SK-N-SH treated with all-trans-retinoic acid at 6 μM for 48 hours (cell line): ENCODE measurements at regions not wholly inside any gene's neighbourhood (a gene's known extent, or its start where the extent isn't known, plus 50 kb on each side); places are given as distances from the start of the nearest gene placed in this dataset.

Experiments used
- ATAC-seq: fragments of 200-7000 bp; cut with Tn5 transposase; 3 replicates; pipeline ENCODE4 v1.9.1; 2020; ENCODE audit warnings: mild to moderate bottlenecking, moderate library complexity
- ARNTL ChIP-seq: fragments of 450-650 bp; formaldehyde crosslinking; IDR thresholded peaks from 2 replicates; pipeline ENCODE4 v1.5.0; 2020; ENCODE audit warnings: low read depth, mild to moderate bottlenecking, moderate library complexity, borderline replicate concordance
- BACH2 ChIP-seq: fragments of 250-450 bp; sonication (Bioruptor Pico); IDR thresholded peaks from 2 replicates; pipeline ENCODE4 v1.9.0; 2021; ENCODE audit warnings: mild to moderate bottlenecking, borderline replicate concordance
- CSDC2 ChIP-seq: fragments of 250-450 bp; sonication (Bioruptor Pico); IDR thresholded peaks from 2 replicates; pipeline ENCODE4 v1.5.0; 2020; ENCODE audit warnings: mild to moderate bottlenecking, moderate library complexity
- CSRNP3 ChIP-seq: fragments of 250-450 bp; sonication (Bioruptor Pico); IDR thresholded peaks from 2 replicates; pipeline ENCODE4 v1.5.1; 2021; ENCODE audit warnings: mild to moderate bottlenecking, moderate library complexity
- ESRRG ChIP-seq: fragments of 250-450 bp; sonication (Bioruptor Pico); IDR thresholded peaks from 2 replicates; pipeline ENCODE4 v1.6.1; 2021; ENCODE audit warnings: mild to moderate bottlenecking
- GLIS3 ChIP-seq: fragments of 250-450 bp; sonication (Bioruptor Pico); IDR thresholded peaks from 2 replicates; pipeline ENCODE4 v1.5.0; 2020; ENCODE audit warnings: mild to moderate bottlenecking, moderate library complexity
- ISL1 ChIP-seq: fragments of 250-450 bp; sonication (Bioruptor Pico); IDR thresholded peaks from 2 replicates; pipeline ENCODE4 v2.1.2; 2022; ENCODE audit warnings: mild to moderate bottlenecking, moderate library complexity
- OSR1 ChIP-seq: fragments of 250-450 bp; sonication (Bioruptor Pico); IDR thresholded peaks from 2 replicates; pipeline ENCODE4 v1.8.0; 2022; ENCODE audit warnings: moderate library complexity, mild to moderate bottlenecking, inconsistent platforms
- PATZ1 ChIP-seq: fragments of 250-450 bp; sonication (Bioruptor Pico); IDR thresholded peaks from 2 replicates; pipeline ENCODE4 v1.8.0; 2020; ENCODE audit warnings: mild to moderate bottlenecking, moderate library complexity, borderline replicate concordance
- POU6F1 ChIP-seq: fragments of 250-450 bp; sonication (Bioruptor Pico); IDR thresholded peaks from 2 replicates; pipeline ENCODE4 v1.8.0; 2021; ENCODE audit warnings: low read depth, mild to moderate bottlenecking, moderate library complexity, borderline replicate concordance
- PPARA ChIP-seq: fragments of 250-450 bp; sonication (Bioruptor Pico); IDR thresholded peaks from 2 replicates; pipeline ENCODE4 v1.5.0; 2020; ENCODE audit warnings: mild to moderate bottlenecking, borderline replicate concordance
- RARB ChIP-seq: fragments of 250-450 bp; sonication (Bioruptor Pico); IDR thresholded peaks from 2 replicates; pipeline ENCODE4 v1.8.0; 2021; ENCODE audit warnings: mild to moderate bottlenecking, moderate library complexity
- SNAI2 ChIP-seq: fragments of 250-450 bp; sonication (Bioruptor Pico); IDR thresholded peaks from 2 replicates; pipeline ENCODE4 v1.5.0; 2020; ENCODE audit warnings: mild to moderate bottlenecking, moderate library complexity
- TCF4 ChIP-seq: fragments of 250-450 bp; sonication (Bioruptor Pico); IDR thresholded peaks from 2 replicates; pipeline ENCODE4 v1.8.0; 2021; ENCODE audit warnings: mild to moderate bottlenecking, moderate library complexity, borderline replicate concordance
- TOX ChIP-seq: fragments of 250-450 bp; sonication (Bioruptor Pico); IDR thresholded peaks from 2 replicates; pipeline ENCODE4 v1.8.0; 2021; ENCODE audit warnings: mild to moderate bottlenecking, moderate library complexity, borderline replicate concordance
- ZC3H10 ChIP-seq: fragments of 250-450 bp; sonication (Bioruptor Pico); IDR thresholded peaks from 2 replicates; pipeline ENCODE4 v1.5.1; 2021; ENCODE audit warnings: mild to moderate bottlenecking, moderate library complexity
- ZFP30 ChIP-seq: fragments of 450-650 bp; formaldehyde crosslinking; IDR thresholded peaks from 2 replicates; pipeline ENCODE4 v1.5.0; 2022; ENCODE audit warnings: mild to moderate bottlenecking, moderate library complexity
- ZNF565 ChIP-seq: fragments of 450-650 bp; formaldehyde crosslinking; conservative IDR thresholded peaks from 2 replicates; pipeline ENCODE4 v1.5.0; 2020; ENCODE audit warnings: low read depth, mild to moderate bottlenecking, moderate library complexity
- ZNF70 ChIP-seq: fragments of 450-650 bp; formaldehyde crosslinking; IDR thresholded peaks from 2 replicates; pipeline ENCODE4 v1.5.0; 2020; ENCODE audit warnings: mild to moderate bottlenecking, moderate library complexity
- ZNF8 ChIP-seq: fragments of 450-650 bp; formaldehyde crosslinking; IDR thresholded peaks from 2 replicates; pipeline ENCODE4 v1.5.0; 2020; ENCODE audit warnings: mild to moderate bottlenecking, moderate library complexity
- TF ChIP-seq, protein P1 (sequence below): fragments of 250-450 bp; sonication (Bioruptor Pico); IDR thresholded peaks from 2 replicates; pipeline ENCODE4 v1.5.1; 2020; ENCODE audit warnings: low read depth, mild to moderate bottlenecking, moderate library complexity

DNA sequence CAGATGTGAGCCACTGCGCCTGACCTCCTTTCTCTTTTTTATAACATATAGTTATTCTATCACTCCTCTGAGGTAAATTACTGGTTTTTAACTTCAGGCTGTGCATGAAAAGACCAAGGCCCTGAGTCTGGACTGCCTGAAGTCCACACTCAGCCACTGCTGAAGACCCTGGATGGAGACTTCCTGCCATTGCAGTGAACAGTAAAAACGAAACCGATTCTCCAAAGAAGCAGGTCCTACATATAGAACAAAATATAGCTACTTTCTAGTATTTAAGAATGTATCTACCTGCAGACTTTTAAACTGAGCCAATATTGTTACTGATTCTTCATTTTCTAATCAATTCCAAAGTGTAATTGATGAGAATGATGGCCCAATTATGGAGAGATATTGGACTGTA is 232.8 kb downstream of the CHRM3 start:
- ATAC-seq: no peak
- TF ChIP-seq GLIS3 (CRISPR knock-in tag) (no peak), PATZ1 (CRISPR knock-in tag) (no peak), ZNF565 (no peak), ESRRG (CRISPR knock-in tag) (no peak), SNAI2 (CRISPR knock-in tag) (no peak), CSDC2 (CRISPR knock-in tag) (no peak), TOX (CRISPR knock-in tag) (no peak), TCF4 (CRISPR knock-in tag) (no peak), RARB (no peak), OSR1 (CRISPR knock-in tag) (no peak), ISL1 (CRISPR knock-in tag) (no peak), POU6F1 (CRISPR knock-in tag) (no peak), PPARA (CRISPR knock-in tag) (no peak), ARNTL (CRISPR knock-in tag) (no peak), ZNF70 (no peak), CSRNP3 (no peak), ZFP30 (CRISPR knock-in tag) (no peak), ZC3H10 (no peak), ZNF8 (CRISPR knock-in tag) (no peak)
- TF ChIP-seq, protein P1, sequence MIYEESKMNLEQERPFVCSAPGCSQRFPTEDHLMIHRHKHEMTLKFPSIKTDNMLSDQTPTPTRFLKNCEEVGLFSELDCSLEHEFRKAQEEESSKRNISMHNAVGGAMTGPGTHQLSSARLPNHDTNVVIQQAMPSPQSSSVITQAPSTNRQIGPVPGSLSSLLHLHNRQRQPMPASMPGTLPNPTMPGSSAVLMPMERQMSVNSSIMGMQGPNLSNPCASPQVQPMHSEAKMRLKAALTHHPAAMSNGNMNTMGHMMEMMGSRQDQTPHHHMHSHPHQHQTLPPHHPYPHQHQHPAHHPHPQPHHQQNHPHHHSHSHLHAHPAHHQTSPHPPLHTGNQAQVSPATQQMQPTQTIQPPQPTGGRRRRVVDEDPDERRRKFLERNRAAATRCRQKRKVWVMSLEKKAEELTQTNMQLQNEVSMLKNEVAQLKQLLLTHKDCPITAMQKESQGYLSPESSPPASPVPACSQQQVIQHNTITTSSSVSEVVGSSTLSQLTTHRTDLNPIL (CRISPR knock-in tag): no peak

DNA sequence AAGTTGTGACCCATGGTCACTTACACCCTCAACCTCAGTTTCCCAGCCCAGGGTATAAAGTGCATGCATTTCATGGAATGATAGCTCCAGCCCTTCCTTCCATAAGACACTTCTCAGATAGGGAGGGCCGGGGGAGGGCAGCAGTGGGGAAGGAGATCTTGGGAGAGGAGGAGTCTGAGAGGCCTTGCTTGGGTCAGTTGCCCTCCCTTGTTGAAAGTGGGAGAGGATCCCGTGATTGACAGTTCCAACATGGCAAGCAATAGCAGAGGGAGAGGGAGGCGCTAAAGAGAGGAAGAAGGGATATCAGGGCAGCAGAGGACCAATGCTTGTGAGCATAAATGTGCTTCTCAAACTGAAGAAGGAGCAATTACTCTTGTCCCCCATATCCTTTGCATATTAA is 244.4 kb downstream of the CHRM3 start:
- TF ChIP-seq BACH2 (CRISPR knock-in tag): no peak
- TF ChIP-seq PATZ1 (CRISPR knock-in tag): no peak
- TF ChIP-seq ARNTL (CRISPR knock-in tag): no peak
- TF ChIP-seq TCF4 (CRISPR knock-in tag): no peak
- no peak for TF ChIP-seq ZNF8 (CRISPR knock-in tag)
- TF ChIP-seq CSDC2 (CRISPR knock-in tag): no peak
- no peak for TF ChIP-seq ESRRG (CRISPR knock-in tag)
- no peak for TF ChIP-seq GLIS3 (CRISPR knock-in tag)
- TF ChIP-seq, protein P1 (CRISPR knock-in tag): no peak
- TF ChIP-seq POU6F1 (CRISPR knock-in tag): no peak
- TF ChIP-seq PPARA (CRISPR knock-in tag): no peak
- ATAC-seq: no peak
